ENCODE measurements at regions not wholly inside any gene's neighbourhood (a gene's known extent, or its start where the extent isn't known, plus 50 kb on each side); places are given as distances from the start of the nearest gene placed in this dataset.

DNA sequence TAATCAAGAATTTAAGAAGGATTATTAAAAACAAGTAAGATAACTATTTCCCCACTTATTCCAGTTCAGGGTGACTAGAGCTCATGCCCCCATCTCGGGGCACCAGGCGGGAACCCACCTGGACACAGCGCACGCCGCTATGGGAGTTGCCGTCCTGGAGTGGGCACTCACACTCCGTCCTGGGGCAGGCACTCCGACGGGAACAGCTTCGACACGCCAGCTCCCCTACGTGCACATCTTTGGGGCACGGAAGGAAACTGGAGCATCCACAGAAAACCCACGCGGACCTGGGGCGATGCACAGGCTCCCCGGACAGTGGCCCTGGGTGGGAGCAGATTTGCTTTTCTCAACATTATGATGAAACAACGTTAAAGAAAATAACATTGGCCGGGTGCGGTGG is 52.0 kb upstream of the GATA5 start:
- DNase-seq: no peak

DNA sequence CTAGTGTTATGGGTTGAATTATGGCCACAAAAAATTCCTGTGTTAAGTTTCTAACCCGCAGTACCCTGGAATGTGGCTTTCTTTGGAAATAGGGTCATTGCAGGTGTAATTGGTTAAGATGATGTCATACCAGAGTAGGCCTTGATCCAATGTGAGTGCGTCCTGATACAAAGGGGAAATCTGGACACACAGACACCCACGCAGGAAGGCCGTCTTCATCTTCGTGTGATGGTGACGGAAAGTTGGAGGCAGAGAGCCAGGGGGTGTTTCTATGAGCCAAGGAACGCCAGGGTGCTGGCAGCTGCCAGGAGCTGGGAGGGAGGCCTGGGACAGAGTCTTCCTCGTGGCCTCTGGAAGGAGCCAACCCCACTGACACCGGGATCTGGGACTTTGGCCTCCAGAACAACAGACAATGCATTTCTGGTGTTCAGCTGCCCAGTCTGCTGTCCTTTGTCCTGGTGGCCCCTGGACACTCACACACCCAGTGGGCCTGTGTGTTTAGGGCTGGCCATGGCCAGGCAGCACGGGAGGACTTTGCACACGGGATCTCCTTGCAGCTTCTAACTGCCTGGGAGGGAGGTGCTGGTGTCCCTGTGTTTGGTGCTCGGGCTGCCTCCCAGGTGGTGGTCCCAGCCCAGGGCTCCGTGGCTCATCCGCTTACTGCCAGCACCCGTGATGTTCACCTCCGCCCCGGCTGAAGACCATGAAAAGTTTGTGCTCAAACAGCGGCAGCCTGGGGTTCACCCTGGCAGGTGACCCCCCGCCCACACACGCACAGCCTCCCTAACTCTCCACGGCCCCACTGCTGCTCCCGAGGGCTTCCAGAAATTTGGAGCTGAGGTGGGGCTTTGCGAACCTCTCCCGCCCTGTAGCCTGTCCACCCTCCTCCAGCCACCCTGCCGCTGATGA is 53.4 kb upstream of the GATA5 start:
- no peak for DNase-seq

DNA sequence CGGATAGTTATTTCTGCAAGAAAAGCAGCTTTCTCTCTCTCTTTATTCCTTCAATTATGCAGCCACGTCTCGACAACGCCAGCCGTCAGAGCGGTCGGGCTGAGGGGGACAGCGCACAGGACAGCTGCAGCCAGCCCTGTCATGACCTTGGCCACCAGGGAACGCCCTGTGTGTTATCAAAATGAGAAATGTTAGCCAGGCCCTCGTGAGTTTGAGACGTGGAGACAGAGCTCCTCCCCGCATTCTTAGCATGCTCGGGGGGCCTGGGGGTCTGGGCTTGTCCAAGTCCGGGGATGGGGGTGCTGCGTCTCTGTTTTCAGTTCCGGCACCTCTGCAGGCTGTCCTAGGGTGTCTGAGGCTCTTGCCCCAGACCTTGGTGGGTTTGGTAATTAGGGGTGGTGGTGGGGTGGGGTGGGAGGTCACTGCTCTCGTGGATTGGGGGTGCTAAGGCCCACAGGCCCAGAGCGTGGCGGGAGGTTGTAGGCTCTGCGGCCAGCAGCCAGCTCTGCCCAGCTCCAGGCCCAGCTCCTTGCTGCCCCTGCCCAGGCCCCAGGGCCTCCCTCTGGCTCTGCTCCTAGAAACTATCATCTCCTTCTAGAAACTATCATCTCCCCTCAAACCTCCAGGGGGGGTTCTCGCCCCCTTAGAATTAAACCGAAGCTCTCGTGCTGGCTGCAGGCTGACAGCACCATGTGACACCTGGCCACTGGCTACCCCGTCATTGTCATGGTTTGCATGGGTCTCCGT is 54.3 kb upstream of the GATA5 start:
- no peak for DNase-seq

DNA sequence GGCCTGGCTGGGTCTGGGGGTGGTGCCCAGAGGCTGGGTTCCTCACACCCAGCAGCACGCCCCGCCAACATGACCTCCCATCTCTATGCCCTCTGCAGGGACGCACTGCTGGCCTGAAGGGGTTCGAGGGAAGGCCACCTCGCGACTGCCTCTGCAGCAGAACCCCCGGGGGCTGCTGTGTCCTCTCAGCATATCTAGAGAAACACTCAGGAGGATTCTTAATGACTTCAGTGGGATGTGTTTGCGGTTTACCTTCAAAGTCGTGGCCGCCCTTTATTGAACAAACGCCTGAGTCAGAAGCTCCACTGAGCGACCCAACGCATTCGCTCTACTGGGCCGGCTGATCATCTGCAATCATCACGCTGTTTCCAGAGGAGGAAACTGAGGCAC is 54.8 kb upstream of the GATA5 start:
- DNase-seq: no peak

DNA sequence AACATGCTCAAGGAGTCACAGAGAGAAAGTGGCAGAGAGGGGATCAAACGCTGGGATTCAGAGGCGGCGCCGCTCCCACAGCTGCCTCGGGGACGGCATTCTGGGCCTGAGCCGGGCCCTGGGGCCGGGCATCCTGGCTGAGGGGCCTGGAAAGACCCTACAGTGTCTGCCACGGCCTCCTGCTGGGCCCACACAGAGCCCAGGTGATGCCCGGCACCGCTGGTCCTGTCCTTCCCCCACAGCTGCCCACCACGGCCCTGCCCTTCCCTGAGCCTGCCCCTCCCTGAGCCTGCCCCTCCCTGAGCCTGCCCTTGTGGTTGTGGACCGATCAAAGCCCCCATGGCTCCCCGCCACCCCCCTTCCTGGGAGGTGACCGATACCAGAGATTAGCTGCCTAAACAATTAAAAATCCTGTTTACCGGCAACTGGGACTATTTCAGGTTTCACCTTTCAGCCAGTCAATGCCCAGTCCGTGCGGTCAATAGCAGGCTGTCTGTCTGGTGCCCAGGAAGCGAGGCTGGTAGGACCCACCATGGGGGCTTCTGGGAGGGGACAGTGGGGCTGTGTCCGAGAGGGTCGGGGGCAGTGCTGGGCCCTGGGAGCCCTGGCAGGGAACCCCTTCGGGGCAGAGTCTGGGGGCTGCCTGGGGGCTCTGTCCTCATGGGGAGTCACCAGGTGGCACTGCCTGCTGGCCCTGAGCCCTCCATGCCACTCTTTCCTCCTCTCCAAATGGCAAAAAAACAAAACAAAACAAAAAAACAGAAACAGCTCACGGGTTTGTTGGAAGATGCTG is 55.4 kb upstream of the GATA5 start:
- no peak for DNase-seq

DNA sequence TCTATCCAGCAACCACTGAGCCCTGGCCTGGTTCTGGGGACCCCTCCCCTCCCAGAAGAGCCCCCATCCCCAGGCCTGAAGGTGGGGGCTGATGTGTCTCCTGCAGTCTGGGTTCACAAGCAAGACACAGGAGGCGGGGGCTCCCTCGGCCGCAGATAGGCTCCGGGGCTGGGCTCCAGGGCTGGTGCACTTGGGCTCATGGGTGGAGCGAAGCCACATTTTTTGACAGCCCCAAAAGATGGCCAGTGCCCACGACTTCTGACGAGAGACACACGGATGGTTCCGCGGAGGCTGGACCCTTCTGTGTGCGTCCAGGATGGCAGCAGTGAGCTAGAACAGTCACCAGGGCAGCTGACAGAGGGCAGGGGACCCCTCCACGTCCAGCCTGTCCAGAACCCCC is 57.1 kb upstream of the GATA5 start:
- DNase-seq: no peak

DNA sequence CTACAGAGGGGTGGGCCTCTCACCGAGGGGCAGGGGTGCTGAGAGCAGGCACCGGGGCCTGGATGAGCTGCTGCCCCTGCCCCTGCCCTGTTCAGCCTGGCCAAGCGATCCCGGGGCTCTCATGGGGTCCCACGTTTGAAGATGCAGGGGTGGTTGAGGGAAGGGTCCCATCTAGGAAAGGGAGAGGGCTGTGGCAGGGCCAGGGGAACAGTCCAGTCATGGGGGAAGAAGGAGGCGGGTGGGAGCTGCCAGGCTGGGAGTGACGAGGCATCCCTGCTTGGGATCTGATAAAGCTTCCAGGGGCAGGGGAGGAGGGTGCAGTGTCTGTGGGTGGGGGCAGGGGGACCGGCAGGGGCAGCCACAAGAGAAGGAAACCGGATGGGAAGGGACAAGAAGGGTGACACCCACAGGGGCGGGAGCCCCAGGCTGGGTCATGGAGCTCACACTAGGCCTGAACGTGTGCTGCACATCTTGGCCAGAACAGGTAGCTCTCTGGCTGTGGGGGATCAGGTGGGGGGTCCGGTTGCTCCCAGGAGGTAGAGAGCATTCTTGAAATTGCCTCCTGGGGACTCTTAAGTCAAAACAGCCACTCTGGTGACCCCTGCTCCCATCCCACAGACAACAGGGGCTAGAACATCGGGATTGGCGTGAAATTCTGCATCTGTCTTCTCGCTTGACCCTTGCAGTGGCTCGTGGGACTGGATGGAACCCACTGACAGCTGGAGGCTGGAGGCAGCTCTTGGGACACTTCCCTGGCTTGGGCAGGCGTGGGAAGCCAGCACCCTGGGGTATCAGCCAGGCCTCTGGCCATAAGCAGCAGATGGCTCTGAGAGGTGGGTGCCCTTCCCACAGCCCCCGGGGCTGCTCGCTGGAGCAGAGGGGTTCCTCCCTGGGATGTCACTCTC is 58.0 kb upstream of the GATA5 start:
- DNase-seq: no peak

DNA sequence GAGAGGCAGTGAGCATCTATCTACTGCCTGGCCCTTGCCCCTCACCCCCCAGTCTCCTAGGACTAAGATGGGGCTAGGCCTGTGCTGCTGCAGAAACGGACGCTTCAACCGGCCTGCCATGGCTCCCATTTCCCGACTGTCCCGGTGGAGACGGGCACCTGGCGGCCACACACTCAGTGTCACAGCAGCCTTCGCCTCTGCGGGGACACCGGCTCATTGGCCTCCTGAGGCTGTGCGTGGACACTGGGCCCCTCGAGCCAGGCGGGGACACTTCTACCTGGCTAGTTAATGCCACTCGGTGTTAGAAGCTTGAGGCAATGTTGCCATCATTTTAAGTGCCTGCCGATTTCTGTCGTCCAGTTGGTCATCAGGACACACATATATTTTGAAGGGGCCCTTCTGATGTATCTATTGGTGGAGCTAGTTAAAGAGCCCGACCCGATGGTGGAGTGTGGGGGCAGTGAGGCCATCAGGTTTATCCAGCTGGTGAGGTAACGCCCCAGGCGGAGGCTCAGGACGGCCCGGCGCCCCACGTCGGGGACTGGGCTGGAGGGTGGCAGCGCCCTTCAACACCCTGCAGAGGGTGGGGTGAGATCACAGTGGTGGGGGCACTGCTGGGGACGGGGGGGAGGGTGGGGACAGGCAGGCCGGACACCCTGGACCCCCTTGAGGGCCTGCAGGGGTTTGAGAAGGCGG is 58.9 kb upstream of the GATA5 start:
- no peak for DNase-seq

DNA sequence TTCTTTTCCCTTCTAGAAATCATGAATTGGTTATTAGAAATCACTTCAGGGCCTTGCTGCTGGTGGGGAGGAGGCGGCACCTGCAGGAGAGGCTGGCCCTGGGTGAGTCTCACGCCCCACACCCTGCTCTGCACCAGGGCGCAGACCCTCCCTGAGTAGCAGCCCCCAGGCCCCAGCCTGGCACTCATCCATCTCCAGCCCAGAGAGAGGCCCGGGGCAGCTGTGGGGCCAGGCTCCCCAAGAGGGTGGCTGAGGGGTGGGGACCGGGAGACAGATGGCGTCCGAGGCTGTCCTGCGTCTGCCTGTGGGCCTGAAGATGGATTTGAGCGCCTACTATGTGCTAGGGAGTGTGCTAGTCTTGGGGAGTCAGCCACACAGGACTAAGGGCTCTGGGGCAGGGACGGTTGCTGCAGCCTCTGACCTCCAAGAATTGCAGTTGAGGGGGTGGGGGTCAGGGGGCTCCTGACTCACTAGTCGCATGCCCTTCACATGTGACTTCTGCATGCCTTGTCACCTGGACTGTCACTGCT is 59.6 kb upstream of the GATA5 start:
- no peak for DNase-seq

DNA sequence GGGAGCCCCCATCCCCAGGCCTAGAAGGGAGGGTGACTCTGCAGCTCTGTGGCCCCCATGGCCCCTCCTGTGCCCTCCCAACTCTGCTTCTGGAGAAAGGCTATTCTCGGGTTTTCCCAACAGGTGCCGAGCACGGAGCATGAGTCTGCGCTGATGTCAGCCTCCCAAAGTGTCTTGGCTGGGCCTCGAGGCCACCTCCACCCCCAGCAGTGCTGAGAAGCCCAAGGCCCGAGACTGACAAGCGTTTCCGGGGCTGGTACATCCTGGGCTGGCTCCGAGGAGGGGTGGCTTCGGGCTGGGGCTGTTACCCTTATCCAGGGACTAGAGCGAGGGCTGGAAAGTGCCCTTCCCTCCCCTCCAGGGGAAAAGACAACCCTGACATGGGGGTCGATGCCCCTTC is 60.2 kb upstream of the GATA5 start:
- no peak for DNase-seq

DNA sequence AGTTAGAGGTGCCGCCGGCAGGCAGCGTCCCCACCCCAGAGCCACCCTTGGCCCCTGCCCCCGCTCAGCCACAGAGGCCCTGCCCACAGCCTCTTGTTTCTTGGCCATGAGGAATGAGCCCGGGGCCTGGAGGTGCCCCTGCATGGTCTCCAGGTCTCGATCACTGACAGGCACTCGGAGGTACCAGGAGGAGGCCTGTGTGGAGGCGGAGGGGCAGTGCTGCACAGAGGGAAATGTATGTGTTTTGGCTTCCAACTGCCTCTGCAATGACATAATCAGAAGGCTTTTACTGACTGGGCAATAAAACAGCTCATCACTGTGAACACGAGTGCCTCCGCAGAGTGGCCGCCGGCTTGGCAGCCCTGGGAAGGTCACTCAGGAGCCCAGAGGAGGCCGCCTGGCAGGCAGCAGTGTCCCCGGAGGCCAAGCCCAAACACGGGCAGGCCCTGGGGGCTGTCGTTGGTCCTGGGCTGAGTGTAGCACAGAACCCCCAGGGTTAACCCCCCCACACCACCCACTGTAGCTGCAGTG is 61.1 kb upstream of the GATA5 start:
- DNase-seq: no peak

DNA sequence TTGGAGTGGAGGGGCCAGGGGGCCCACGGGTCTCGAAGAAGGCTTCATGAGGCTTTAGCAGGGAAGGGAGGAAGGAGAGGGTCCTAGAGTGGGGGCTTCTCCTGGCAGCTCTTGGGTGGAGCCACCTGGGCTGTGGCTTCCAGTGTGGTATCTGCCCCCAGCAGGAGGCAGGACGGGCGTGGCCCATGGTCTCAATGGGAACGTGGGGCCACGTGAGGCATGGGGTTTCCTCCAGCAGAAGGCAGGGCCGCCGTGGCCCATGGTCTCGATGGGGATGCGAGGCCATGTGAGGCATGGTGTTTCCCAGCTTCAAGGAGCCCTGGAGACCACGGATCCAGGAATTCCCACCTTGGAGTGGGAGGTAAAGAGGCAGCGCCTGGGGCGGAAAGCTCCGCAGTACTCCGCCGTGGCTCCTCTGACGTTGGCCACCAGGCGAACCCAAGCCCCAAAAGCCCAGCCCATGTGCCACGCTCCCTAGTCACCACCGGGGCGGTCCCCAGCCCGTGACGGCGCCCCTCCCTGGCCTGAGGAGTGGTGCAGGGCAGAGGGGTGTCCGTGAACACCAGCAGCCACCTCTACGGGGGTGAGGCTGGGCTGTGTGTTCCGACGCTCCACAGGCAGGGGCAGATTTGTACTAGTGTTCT is 62.0 kb upstream of the GATA5 start:
- DNase-seq: no peak

DNA sequence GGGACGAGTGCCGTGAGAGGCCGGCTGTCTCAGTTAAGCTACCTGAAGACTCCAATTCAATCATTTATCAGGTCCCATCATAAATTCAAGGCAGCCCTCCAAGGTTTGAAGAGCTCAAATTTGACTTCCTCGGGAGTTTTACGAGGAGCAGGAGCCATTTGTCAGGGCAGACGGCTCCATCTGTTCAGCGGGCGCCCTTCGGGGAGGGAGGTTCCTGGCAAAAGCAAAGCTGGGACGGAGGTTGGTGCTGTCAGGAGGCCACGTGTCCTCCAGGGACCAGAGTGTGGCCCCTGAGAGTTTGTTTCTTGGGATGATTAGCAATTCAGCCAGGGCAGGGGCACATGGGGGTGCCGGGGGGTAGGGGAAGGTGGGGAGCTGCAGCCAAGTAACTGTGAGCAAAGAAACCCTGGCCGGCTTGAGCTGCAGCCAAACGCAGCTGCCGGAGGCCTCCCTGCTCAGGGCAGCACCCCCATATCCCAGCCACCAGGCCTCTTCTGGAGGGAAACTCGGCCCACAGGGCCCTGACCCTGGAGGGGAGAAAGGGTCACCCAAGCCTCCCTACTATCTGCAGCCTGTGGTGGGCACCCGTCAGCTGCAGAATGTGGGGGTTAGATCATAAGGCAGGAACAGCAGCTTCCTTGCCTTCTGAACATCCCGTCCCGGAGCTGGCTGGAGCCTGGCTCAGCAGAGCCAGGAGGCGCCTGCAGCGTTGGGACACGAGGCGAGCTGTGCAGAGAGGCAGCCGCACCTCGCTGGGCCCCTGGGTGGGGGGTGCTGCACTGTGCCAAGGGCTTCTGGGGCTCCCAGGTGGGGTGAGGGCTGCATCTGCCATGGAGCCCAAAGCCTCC is 63.6 kb upstream of the GATA5 start:
- DNase-seq: no peak

DNA sequence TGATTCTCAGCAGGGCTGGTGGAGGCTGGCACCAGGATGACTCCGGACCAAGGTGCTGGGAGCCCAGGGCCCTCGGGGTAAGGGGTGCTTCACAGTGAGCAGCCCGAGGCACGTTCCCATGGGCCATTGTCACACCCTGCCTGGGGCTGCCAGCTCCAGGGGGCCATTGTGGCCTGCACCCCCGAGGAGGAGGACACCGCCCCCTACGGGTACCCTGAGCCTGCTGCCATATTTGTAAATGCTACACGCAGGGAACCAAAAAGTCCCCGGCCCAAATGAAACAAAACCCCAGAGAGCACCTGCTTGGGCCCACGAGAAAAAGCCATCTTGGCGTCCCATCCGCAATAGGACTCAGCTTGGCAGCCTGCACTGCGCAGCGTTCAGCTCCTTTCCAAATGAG is 64.7 kb upstream of the GATA5 start:
- DNase-seq: no peak

DNA sequence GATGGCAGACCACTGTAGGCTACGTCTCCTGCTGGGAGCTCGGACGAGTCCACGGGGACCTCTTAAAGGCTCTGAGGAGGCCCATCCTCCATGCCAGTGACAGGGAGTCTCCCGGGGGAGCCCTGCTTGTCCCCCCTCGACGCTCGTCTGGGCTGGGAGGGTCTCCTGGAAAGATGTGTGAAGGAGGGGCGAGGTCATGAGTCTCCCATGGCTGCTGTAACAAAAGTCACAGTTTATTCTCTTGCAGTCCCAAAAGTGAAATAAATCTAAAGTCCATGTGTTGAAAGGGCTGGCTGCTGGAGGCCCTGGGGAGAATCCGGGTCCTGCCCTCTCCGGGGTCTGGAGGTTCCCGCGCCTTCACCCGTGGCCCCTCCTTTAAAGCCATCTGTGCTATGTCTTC is 67.1 kb upstream of the GATA5 start:
- no peak for DNase-seq

DNA sequence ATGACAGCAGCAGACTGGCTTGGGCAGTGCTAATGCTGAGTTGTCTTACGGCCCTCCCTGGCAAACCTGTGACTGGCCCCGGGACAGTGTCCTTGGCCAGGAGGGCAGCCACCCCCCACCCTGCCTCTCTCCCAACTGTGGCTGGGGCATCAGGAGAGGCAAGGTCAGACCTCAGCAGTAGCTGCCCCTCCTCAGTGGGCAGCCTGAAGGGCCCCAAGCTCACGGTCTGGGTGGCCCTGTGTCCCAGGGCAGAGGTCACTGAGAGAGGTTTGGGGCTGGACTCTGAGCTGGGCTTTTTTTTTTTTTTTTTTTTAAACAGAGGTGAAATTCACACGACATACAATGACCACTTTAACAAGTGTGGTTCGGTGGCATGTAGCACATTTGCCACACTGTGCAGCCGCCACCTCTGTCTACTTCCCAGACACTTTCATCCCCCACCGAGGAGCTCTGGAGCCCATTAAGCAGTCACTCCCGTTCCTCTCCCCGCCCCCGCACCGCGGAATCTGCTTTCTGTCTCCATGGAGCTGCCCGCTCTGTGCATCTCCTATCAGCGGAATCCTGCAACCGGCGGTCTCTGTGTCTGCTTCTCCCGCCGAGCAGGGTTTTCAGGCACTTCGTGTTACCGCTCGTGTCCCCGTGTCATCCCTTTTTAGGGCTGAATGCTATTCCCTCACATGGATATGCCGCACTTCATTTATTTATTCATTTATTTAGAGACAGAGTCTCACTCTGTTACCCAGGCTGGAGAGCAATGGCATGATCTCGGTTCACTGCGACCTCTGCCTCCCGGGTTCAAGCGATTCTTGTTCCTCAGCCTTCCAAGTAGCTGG is 67.9 kb upstream of the GATA5 start:
- DNase-seq: no peak

DNA sequence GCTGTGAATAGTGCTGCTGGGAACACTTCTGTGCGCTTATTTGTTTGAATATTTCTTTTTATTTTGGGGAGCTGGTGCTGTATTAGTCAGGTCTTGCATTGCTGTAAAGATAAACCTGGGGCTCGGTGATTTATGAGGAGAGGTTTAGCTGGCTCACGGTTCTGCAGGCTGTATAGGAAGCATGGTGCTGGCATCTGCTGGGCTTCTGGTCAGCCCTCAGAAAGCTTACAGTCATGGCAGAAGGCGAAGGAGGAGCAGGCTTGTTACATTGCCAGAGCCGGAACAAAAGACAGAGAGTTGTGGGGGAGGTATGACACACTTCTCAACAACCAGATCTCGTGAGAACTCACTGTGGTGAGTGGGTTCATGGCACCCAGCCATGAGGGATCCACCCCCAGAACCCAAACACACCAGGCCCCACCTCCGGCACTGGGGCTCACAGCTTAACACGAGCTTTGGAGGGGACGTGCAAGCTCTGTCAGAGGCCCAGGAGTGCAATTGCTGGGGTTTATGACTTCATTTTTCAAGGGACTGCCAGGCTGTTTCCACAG is 68.8 kb upstream of the GATA5 start:
- DNase-seq: no peak

DNA sequence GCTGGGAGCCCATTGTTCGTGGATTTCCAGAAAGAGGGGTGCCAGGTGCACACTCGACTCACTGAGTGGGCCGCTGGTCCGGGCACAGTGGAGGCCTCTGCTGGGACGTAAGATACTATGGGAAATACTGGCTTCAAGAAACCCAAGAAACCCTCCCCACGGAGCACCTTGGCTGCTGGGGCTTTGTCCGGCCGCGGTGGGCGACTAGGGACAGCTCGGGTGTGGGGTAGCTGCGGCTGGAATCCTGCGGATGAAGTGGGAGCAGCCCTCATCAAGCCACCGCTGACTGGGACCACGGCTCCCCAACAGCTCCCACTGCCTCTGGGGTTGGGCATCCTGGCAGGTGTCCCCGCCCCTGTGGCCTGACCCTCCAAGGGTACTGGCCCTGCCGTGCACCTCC is 69.5 kb upstream of the GATA5 start:
- no peak for DNase-seq
